ENCODE measurements at regions not wholly inside any gene's neighbourhood (a gene's known extent, or its start where the extent isn't known, plus 50 kb on each side); places are given as distances from the start of the nearest gene placed in this dataset.

DNA sequence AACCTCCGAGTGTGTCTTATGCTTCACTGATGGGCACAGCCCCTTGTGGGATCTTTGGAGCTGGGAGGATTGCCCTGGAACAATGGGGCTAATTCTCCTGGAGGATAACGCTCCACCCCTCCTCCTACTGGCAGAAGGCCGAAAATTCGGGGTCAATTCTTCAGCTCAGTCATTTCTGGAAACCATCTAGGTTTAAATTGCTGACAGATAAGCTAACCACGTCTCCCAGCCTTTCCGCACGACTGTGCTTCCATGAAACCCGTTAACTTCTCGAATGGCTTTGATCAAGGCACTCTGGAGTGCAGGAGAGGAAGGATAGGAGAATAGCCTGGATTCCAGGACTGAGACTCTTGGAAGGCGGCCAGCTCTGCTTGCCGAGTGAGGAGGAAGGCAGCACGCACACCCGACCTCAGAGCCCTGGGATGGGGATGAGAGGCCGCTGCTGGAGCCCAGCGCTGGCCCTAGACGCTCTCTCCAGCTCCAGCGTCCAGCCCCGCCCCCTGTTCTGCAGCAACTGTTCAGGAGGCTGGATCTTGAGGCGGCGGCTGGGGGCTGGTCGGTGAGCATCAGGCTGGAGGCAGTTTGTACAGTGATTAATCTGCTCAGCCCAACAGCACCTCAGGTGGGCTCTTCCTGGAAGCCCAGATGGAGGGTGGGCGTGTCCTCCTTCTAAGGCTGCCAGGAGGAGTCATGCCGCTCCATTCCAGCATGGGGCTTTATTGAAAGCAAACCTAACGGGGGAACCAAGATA is 176.7 kb upstream of the NCAM1 start:
- intact Hi-C loops (cut with DNase I, micrococcal nuclease) = no loop called here
- peaks cover 0 to 10% of the 10 kb centered on the region in 2 experiments for H3K9me3 ChIP-seq (ENCODE audit: control insufficient read depth in 1 of 2, insufficient read depth in 1 of 2, low read length in 2 of 2)
- H3K27ac ChIP-seq (ENCODE audit: low read depth in 1 of 2, low read length in 2 of 2) = no peak overlapping the region
- no peaks in the 10 kb centered on the region for H3K36me3 ChIP-seq (ENCODE audit: insufficient read depth, low read length)
- H3K9me3 Mint-ChIP-seq = no peaks in the 10 kb centered on the region
- no peak for ATAC-seq (ENCODE audit: poor library complexity)
- ChIA-PET POLR2A (no interaction called here), CTCF (no interaction called here)
- H3K27ac Mint-ChIP-seq = no peak overlapping the region
- H3K27me3 Mint-ChIP-seq = peaks cover 27% of the 10 kb centered on the region
- no peak overlapping the region for H3K4me3 ChIP-seq (ENCODE audit: low read length)
- DNase-seq = no peak
- no peak overlapping the region for H3K4me3 Mint-ChIP-seq
- no peaks in the 10 kb centered on the region for H3K36me3 Mint-ChIP-seq (ENCODE audit: low read depth)
- TF ChIP-seq, protein P1, sequence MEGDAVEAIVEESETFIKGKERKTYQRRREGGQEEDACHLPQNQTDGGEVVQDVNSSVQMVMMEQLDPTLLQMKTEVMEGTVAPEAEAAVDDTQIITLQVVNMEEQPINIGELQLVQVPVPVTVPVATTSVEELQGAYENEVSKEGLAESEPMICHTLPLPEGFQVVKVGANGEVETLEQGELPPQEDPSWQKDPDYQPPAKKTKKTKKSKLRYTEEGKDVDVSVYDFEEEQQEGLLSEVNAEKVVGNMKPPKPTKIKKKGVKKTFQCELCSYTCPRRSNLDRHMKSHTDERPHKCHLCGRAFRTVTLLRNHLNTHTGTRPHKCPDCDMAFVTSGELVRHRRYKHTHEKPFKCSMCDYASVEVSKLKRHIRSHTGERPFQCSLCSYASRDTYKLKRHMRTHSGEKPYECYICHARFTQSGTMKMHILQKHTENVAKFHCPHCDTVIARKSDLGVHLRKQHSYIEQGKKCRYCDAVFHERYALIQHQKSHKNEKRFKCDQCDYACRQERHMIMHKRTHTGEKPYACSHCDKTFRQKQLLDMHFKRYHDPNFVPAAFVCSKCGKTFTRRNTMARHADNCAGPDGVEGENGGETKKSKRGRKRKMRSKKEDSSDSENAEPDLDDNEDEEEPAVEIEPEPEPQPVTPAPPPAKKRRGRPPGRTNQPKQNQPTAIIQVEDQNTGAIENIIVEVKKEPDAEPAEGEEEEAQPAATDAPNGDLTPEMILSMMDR (IDR thresholded peaks at IDR 0.05) = no peak
- peaks cover 4 to 6% of the 10 kb centered on the region in 2 experiments for H3K27me3 ChIP-seq (ENCODE audit: control insufficient read depth in 1 of 2, insufficient read depth in 2 of 2, low read length in 2 of 2)
- no peaks in the 10 kb centered on the region for H3K4me1 Mint-ChIP-seq (ENCODE audit: low read depth)
- no peaks in the 10 kb centered on the region for H3K4me1 ChIP-seq (ENCODE audit: insufficient read depth, low read length)

DNA sequence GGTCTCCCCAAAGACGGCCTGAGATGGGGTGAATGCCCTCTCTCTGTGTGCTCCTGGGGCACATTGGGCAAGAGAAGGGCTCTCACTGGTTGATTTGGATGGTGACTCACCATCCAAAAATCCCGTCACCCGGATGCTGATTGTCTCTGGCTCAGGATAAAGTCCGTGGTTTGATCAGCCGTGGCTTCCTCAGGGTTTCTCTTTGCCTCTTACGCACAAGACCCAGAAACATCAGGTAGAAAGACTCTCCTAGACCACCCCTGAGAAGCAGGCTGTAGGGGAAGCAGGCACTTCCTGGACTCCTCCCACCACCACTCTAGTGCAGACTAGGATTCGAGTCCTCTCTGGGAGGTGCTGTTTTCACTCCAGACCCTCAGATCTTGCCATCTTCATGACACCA is 176.1 kb upstream of the NCAM1 start:
- no peaks in the 10 kb centered on the region for H3K36me3 Mint-ChIP-seq (ENCODE audit: low read depth)
- Histone ChIP-seq H3K9me3 (ENCODE audit: control insufficient read depth in 1 of 2, insufficient read depth in 1 of 2, low read length in 2 of 2) (peaks cover 0 to 10% of the 10 kb centered on the region in 2 experiments), H3K27ac (ENCODE audit: low read depth in 1 of 2, low read length in 2 of 2) (no peak overlapping the region), H3K27me3 (ENCODE audit: control insufficient read depth in 1 of 2, insufficient read depth in 2 of 2, low read length in 2 of 2) (peaks cover 4% of the 10 kb centered on the region in 2 experiments), H3K4me3 (ENCODE audit: low read length) (no peak overlapping the region), H3K4me1 (ENCODE audit: insufficient read depth, low read length) (no peaks in the 10 kb centered on the region), H3K36me3 (ENCODE audit: insufficient read depth, low read length) (no peaks in the 10 kb centered on the region)
- intact Hi-C loops (cut with DNase I, micrococcal nuclease) = no loop called here
- TF ChIP-seq, protein P1 (IDR thresholded peaks at IDR 0.05) = no peak
- CTCF ChIA-PET = no interaction called here
- ATAC-seq (ENCODE audit: poor library complexity) (no peak), DNase-seq (no peak)
- H3K27me3 Mint-ChIP-seq = peaks cover 25% of the 10 kb centered on the region
- POLR2A ChIA-PET = no interaction called here
- no peaks in the 10 kb centered on the region for H3K9me3 Mint-ChIP-seq
- H3K4me3 Mint-ChIP-seq = no peak overlapping the region
- H3K27ac Mint-ChIP-seq = no peak overlapping the region
- no peaks in the 10 kb centered on the region for H3K4me1 Mint-ChIP-seq (ENCODE audit: low read depth)

DNA sequence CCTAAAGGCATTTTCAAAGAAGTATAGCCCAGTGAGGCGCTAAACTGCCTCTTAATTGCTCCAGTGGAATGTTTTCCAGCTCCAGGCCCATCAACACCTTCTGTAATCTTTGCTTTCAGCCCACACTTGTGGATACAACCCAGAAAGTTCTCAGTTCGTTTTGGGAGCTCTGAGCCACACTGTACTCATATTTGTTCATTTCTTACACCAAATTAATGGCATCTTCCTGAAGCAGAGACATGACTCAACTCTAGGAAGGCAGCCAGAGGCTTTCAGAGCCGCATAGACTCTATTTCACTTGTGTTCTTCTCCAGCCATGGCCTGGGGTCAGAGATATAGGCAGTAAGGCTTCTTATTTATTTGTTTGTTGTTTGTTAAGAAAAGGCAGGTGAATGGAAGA is 175.5 kb upstream of the NCAM1 start:
- ATAC-seq (ENCODE audit: poor library complexity) (no peak), DNase-seq (no peak)
- H3K9me3 ChIP-seq (ENCODE audit: control insufficient read depth in 1 of 2, insufficient read depth in 1 of 2, low read length in 2 of 2) = peaks cover 0 to 5% of the 10 kb centered on the region in 2 experiments
- no peak overlapping the region for H3K27ac Mint-ChIP-seq
- no peaks in the 10 kb centered on the region for H3K4me1 Mint-ChIP-seq (ENCODE audit: low read depth)
- no peak overlapping the region for H3K27ac ChIP-seq (ENCODE audit: low read depth in 1 of 2, low read length in 2 of 2)
- no peak overlapping the region for H3K4me3 ChIP-seq (ENCODE audit: low read length)
- no peaks in the 10 kb centered on the region for H3K9me3 Mint-ChIP-seq
- no peaks in the 10 kb centered on the region for H3K4me1 ChIP-seq (ENCODE audit: insufficient read depth, low read length)
- TF ChIP-seq, protein P1 (IDR thresholded peaks at IDR 0.05) = no peak
- H3K36me3 Mint-ChIP-seq (ENCODE audit: low read depth) = no peaks in the 10 kb centered on the region
- no peaks in the 10 kb centered on the region for H3K36me3 ChIP-seq (ENCODE audit: insufficient read depth, low read length)
- H3K27me3 Mint-ChIP-seq = peaks cover 25% of the 10 kb centered on the region
- intact Hi-C loops (cut with DNase I, micrococcal nuclease) = no loop called here
- no peak overlapping the region for H3K4me3 Mint-ChIP-seq
- peaks cover 4 to 6% of the 10 kb centered on the region in 2 experiments for H3K27me3 ChIP-seq (ENCODE audit: control insufficient read depth in 1 of 2, insufficient read depth in 2 of 2, low read length in 2 of 2)
- ChIA-PET POLR2A (no interaction called here), CTCF (no interaction called here)

Measured in CD4-positive, alpha-beta T cell (primary cell).